ENCODE measurements at regions not wholly inside any gene's neighbourhood (a gene's known extent, or its start where the extent isn't known, plus 50 kb on each side); places are given as distances from the start of the nearest gene placed in this dataset.

- H3K27ac ChIP-seq, result no peak overlapping the region
- intact Hi-C loops (cut with DNase I), result no loop called here
- DNase-seq (ENCODE audit: low spot score), result no peak
- TF ChIP-seq POLR2A (IDR thresholded peaks at IDR 0.05) (no peak), POLR2AphosphoS5 (IDR thresholded peaks at IDR 0.05) (no peak), CTCF (IDR thresholded peaks at IDR 0.05) (no peak)
- no peaks in the 10 kb centered on the region for H3K36me3 ChIP-seq
- H3K4me3 ChIP-seq, result no peak overlapping the region
- no peaks in the 10 kb centered on the region for H3K9me3 ChIP-seq
- no peaks in the 10 kb centered on the region for H3K27me3 ChIP-seq (replicated peaks; ENCODE audit: insufficient read depth)
- H3K4me1 ChIP-seq (replicated peaks), result no peaks in the 10 kb centered on the region
- WGBS, result 74% methylated on average over 6 of the region's 6 CpGs
Observed at GRCh38 chr13:87206708-87207107, 464.5 kb upstream of the SLITRK5 start.

DNA sequence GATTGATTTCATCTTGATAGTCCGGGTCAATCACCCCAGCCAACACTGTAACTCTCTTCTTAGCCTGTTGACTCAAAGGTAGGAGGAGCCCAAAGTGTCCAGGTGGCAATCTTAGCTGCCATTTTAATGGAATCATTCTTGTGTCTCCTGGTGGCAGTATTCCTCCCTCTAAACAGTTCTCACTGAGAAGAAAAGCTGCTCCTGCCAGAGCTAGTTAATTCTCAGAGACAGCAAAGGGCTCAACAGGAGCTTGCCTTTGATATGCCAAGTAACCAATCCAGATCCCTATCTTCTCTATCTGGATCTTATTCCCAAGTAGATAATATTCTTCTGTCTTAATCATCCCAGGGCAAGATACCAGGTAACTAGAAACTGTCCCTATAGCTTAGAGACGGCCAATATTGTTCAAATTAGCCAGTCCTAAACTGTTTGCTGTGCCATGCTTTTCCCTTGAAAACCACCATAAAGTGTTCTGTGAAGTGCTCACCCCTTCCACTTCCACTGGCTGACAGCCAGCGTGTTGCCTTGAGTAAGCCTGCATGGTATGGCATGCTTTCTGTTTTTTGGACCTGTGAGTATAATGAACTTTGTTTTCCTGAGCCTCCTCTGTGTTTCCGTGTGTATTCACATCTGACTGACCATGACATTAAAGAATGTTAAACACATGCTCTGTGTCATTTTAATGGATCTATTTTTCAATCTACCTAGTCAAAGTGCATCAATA, 463.7 kb upstream of the SLITRK5 start:
- DNase-seq (ENCODE audit: low spot score), result no peak
- Histone ChIP-seq H3K4me1 (replicated peaks) (no peaks in the 10 kb centered on the region), H3K27me3 (replicated peaks; ENCODE audit: insufficient read depth) (no peaks in the 10 kb centered on the region), H3K27ac (no peak overlapping the region), H3K36me3 (no peaks in the 10 kb centered on the region), H3K4me3 (no peak overlapping the region), H3K9me3 (no peaks in the 10 kb centered on the region)
- WGBS, result 50% methylated on average over 4 of the region's 4 CpGs
- TF ChIP-seq POLR2AphosphoS5 (IDR thresholded peaks at IDR 0.05) (no peak), CTCF (IDR thresholded peaks at IDR 0.05) (no peak), POLR2A (IDR thresholded peaks at IDR 0.05) (no peak)
- intact Hi-C loops (cut with DNase I), result no loop called here

- no peak for DNase-seq (ENCODE audit: low spot score)
- intact Hi-C loops (cut with DNase I), result no loop called here
- Histone ChIP-seq H3K9me3 (no peaks in the 10 kb centered on the region), H3K27ac (no peak overlapping the region), H3K4me1 (replicated peaks) (no peaks in the 10 kb centered on the region), H3K4me3 (no peak overlapping the region), H3K36me3 (no peaks in the 10 kb centered on the region), H3K27me3 (replicated peaks; ENCODE audit: insufficient read depth) (no peaks in the 10 kb centered on the region)
- TF ChIP-seq POLR2AphosphoS5 (IDR thresholded peaks at IDR 0.05) (no peak), CTCF (IDR thresholded peaks at IDR 0.05) (no peak), POLR2A (IDR thresholded peaks at IDR 0.05) (no peak)
- WGBS, result 39% methylated on average over 2 of the region's 2 CpGs
Observed at GRCh38 chr13:87208636-87209035, 462.5 kb upstream of the SLITRK5 start.

DNA sequence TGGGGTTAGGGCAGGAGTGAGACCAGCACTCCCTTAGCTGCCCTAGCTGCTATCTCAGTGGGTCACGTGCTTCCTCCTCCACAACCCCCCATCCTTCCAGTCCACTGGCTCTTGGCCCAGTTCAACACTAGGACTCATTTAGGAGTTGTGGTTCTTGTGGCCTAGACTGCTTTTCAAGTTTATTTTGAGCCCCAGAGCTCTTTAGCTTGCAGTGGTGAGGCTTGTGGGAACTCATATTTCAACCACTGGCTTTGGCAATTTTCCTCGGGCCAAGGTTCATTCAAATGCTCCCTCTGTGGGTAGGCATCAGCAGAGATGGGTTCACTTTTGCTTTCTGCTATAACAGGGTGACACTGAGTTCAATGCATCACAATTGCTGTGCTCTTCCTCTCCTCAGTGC, 436.2 kb upstream of the SLITRK5 start:
- Histone ChIP-seq H3K4me1 (replicated peaks) (no peaks in the 10 kb centered on the region), H3K27me3 (replicated peaks; ENCODE audit: insufficient read depth) (no peaks in the 10 kb centered on the region), H3K36me3 (no peaks in the 10 kb centered on the region), H3K27ac (no peak overlapping the region), H3K4me3 (no peak overlapping the region), H3K9me3 (no peaks in the 10 kb centered on the region)
- 70% methylated on average over 2 of the region's 2 CpGs for WGBS
- no peak for TF ChIP-seq POLR2A (IDR thresholded peaks at IDR 0.05)
- no peak for TF ChIP-seq CTCF (IDR thresholded peaks at IDR 0.05)
- TF ChIP-seq POLR2AphosphoS5 (IDR thresholded peaks at IDR 0.05), result no peak
- intact Hi-C loops (cut with DNase I), result no loop called here
- DNase-seq (ENCODE audit: low spot score), result no peak

GRCh38 chr13:87235621-87236020, 435.6 kb upstream of the SLITRK5 start:
- Histone ChIP-seq H3K4me1 (replicated peaks) (no peaks in the 10 kb centered on the region), H3K9me3 (no peaks in the 10 kb centered on the region), H3K36me3 (no peaks in the 10 kb centered on the region), H3K27me3 (replicated peaks; ENCODE audit: insufficient read depth) (no peaks in the 10 kb centered on the region), H3K4me3 (no peak overlapping the region), H3K27ac (no peak overlapping the region)
- intact Hi-C loops (cut with DNase I), result no loop called here
- TF ChIP-seq POLR2A (IDR thresholded peaks at IDR 0.05), result no peak
- TF ChIP-seq POLR2AphosphoS5 (IDR thresholded peaks at IDR 0.05), result no peak
- TF ChIP-seq CTCF (IDR thresholded peaks at IDR 0.05), result no peak
- DNase-seq (ENCODE audit: low spot score), result no peak
